OCI-LY1 (cell line): ENCODE measurements at regions not wholly inside any gene's neighbourhood (a gene's known extent, or its start where the extent isn't known, plus 50 kb on each side); places are given as distances from the start of the nearest gene placed in this dataset.

Source experiments
- CTCF ChIP-seq: fragments of 200-600 bp; sonication (generic), shearing (Covaris generic); IDR thresholded peaks from 2 replicates; pipeline ENCODE4 v1.5.1; 2017; ENCODE audit warnings: mild to moderate bottlenecking, antibody characterized with exemption, low read length, moderate library complexity, mixed read lengths
- EZH2 ChIP-seq: fragments of 200-600 bp; sonication (generic), shearing (Covaris generic); IDR thresholded peaks from 2 replicates; pipeline ENCODE4 v1.8.0; 2017; ENCODE audit warnings: borderline replicate concordance, mixed run types, mild to moderate bottlenecking, antibody characterized with exemption, low read length, moderate library complexity, mixed read lengths

DNA sequence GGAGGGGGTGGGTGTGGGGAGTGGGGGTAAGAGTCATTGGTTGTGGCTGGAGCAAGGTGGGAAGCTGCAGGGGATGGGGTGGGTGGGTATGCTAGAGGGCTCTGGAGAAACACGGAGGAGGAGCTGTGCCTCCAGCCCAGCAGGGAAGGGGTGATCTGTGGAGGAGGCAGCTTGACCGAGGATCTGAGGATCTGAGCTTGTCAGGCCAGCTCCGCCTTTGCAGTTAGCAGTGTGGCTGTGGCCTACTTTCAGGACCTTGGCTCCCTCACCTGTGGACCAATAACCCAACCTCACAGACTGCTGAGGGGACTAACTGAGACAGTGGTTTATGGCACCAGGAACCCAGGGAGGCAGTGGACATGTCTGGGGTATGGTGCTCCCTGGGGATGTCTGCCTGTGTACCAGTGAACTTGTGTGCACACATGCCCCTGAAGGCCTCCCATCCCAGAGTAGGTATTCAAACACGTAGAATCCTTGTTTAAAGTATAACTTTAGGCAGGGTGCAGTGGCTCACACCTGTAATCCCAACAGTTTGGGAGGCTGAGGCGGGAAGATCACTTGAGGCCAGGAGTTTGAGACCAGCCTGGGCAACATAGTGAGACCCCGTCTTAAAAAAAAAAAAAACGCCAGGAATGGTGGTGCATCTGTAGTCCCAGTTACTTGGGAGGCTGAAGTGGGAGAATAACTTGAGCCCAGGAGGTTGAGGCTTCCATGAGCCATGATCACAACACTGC is 52.5 kb upstream of the LINGO1 start:
- TF ChIP-seq CTCF, result no peak
- no peak for TF ChIP-seq EZH2
